HG03575 (cell line): ENCODE measurements at regions not wholly inside any gene's neighbourhood (a gene's known extent, or its start where the extent isn't known, plus 50 kb on each side); places are given as distances from the start of the nearest gene placed in this dataset.
A peak's percentile ranks its signal among the peaks of the same experiment; 100 is the strongest.

Source experiments
- ATAC-seq: cut with Tn5 transposase; IDR thresholded peaks from one replicate; pipeline ENCODE4 v1.9.1; 2021; ENCODE audit not compliant: unreplicated experiment, insufficient number of reproducible peaks, low FRiP score; ENCODE audit errors: extremely low read depth

DNA sequence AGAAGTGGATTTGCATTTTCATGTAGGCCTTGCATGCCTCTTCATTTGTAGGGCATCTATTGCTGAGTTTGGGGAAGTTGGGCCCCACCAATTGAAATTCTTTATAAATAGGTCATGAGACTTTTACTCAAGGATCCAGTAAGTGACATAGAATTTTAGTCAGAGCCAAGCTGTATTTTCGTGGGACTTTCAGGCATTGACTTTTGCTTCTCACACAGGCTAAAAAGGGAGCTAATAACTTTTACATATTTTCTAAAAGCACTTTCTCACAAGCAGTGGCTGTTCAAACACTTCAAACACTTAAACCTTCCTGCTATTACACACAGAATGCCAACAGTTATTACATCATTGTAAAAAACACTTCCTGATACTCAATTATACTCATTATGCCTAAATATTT is 260.5 kb downstream of the MSRB3 start:
- no peak for ATAC-seq

DNA sequence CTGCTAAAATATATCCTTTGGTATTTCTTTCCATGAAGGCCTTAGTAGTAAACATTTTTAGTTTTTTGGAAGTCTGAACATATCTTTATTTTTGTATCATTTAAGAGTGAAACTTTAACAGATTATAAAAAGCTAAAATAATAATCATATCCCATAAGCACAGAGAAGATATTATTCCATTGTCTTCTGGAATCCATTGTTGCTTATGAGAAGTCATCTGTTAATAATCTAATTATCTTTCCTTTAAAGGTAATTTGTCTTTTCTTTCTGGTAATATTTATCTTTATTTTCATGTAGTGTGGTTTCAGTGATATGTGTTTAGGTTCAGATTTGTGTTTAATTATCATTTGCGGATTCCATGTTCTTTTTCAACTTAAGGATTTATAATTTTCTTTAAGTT is 261.7 kb downstream of the MSRB3 start:
- ATAC-seq: no peak

DNA sequence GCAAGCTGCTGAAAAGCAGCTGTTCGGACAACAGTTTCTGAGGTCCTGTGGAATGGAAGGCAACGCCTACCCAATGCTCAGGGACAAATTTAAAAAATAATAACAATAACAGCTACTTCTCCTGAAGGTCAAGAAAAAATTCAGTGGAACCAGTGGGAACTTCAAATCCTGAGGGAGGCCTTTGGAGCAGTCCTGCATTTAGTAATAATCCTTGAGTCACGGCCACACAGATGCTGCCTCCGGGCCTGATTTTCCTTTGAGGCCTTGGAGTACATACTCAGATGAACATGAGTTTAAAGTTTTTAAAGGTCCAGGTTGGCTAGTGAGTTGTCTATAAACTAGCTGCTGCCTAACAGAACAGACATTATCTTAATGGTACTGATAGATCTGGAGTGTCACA is 268.0 kb downstream of the MSRB3 start:
- ATAC-seq: no peak

DNA sequence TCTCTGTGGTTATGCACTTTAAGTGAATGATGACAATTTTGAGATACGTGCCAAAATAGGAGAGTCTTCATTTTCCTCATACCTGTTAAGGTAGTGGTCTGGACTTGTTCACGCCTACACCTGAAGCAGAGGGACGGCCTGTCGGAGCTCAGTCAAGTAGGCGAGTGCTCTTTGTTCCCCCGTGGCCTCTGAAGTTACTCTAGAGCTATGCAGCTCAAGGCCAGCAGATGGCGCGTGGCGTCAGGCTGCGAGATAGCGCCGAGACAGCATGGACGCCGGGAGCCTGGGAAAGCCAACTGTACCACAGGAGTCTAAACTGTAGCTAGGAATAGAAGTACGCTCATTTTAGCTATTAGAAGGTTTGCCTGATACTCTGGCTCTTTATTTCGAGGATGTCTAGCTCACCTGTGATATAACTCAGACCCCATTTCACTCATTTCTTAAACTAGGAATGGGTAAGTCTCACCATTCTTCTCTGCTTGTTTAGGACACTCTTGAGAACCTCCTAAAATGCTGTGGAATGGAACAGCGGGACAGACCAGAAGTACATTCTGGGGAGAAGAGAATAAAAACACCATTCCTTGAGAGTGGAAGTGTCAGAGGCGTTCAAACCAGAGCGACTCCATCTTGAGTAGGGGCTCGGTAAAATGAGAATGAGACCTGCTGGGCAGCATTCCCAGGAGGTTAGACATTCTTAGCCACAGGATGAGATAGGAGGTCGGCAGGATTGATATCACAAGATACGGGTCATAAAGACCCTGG is 267.4 kb upstream of the HMGA2 start:
- peak; percentile 79 for ATAC-seq

DNA sequence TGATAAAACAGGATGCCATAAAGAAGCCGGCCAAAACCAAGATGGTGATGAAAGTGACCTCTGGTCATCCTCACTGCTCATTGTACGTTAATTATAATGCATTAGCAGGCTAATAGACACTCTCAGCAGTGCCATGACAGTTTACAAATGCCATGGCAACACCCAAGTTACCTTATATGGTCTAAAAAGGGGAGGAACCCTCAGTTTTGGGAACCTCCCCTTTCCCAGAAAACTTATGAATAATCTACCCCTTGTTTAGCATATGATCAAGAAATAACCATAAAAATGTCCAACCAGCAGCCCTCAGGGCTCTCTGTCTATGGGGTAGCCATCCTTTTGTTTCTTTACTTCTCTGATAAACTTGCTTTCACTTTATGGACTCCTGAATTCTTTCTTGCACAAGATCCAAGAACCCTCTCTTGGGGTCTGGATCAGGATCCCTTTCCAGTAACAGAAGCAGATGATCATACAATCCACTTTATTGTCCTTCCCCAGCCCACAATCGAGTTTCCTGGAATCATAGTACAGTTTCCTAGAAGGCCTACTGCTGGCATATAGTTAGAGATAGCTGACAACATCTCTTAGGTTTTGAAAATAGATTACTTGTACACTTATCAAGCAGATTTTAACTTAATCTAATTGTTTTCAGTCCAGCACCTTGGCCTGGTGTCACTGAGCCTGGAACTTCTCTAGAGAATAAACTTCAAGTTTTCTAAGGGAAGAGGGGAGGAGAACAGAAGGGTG is 266.7 kb upstream of the HMGA2 start:
- ATAC-seq: no peak

DNA sequence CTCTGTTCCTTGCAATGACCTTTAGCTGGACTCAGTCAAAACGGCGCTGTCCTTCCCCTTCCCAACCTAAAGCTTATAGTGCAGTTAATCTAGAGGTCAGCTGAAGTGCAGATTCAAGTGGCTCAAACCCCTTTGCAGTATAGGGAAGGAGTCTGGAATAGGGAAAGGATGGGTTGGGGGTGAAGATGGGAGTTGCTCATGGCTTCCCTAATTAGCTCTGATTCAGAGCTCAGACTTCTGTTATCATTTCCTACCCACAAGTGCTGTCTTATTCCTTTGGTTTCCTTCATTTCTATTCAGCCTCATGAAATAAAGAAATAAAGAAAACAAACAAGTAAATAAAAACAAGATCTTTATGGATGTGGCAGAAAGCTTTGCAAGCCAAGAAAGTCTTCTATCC is 264.0 kb upstream of the HMGA2 start:
- no peak for ATAC-seq

DNA sequence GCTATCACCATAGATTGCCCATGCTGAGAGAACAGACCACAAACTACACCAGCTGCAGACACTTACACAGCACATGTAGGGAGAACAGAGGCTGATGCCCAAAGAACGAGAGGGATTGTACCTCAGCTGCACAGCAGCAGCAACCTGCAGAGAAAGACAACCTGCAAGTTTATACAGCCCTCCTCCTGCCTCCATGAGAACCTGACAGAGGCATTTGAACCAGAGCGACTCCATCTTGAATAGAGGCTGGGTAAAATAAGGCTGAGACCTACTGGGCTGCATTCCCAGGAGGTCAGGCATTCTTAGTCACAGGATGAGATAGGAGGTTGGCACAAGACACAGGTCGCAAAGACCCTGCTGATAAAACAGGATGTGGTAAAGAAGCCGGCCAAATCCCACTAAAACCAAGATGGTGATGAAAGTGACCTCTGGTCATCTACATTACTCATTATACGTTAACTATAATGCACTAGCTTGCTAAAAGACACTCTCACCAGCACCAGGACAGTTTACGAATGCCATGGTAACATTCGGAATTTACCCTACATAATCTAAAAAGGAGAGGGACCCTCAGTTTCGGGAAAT is 262.4 kb upstream of the HMGA2 start:
- ATAC-seq: no peak

DNA sequence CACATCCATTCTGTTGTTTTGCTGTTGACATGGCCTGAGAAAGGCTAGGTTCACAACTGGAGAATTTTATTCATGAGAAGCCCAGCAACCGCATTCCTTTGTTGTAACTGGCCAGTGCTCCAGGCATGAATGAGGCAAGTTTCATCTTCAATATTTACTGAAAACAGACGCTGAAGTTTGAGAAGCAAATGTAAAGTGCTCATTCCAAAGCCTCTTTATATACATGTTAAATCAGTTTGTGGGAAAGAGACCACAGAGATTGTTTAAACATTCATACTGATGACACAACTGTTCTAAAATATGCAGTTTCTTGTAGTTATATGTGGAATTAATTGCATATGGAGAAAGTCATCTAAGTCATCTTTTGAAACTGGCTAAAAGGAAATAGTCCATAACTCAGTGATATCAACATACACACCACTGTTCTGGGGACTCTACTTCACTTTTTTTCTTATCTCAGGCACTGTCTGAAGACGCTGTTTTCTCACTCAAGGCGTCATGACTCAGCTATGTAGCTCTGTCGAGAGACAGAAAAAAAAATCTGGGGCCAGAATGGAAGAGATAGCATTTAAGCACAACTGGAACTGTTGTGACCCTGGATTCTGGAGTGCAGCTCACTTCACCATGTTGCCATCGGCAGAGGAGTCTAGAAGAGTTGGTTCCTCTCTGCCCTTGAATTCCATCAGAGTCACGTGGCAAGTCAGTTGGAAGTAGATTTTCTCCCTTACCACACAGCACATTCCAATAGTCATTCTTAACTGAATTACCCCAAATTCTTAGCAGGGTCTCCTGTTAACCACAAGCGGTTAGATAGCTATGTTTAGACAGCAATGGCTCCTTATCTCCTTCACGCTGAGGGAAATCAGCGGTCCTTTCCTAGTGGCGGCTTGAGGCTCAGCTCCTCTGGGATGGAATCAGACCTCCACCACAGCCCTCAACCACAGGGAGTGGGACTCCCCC is 258.4 kb upstream of the HMGA2 start:
- ATAC-seq: no peak

DNA sequence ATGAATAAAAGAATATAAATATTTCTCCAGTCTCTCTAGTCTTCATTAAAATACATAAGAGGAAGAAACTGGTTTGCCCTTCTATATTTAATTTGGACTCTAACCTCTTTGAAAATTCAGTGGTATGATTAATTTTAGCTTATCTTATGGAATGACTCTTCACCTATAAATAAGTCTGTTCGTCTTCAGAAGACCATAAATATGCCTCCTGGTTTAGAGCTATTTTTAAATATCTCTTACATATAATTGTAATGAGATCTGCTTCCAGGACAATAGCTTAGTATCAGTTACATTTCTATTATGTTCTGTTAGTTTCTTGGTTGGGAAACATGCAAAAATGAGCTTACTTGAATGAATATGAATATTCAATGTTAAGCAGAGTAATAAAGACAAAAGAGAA is 257.5 kb upstream of the HMGA2 start:
- no peak for ATAC-seq

DNA sequence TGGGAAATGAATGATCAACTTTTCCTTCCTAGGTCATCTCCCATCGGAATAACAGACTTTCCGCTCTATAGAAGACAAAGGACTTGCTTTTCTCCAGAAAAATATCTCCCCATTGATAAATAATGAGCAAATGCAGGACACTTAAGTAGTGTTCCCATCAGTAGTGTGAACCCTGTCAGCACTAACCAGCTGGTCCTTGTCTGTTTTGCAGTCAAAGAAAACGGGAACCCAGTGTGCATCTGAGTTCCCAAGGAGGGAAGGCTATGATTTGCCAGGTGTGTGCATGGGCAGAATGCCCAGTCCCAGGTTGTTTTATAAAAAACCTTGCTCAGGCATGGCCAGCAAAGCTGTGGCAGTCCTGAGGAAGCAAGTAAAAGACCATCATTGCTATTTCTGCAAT is 256.5 kb upstream of the HMGA2 start:
- no peak for ATAC-seq

DNA sequence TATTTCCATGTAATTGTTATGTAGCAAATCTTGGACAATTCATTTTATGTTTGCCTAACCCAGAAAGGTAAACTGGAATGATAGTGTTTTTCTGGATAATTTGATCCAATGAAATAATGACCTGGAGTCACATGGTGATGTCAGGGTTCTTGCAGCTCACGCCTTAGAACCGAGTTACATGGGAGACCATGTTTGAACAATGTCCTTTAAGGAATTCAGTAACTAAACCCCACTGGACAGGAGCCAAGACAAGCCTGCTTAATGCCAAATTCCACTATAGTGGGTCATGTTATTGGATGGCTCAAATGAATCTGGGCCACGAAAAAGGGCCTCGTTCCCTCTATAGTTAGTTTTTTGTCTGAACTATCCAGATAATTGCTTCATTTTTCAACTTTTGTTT is 255.8 kb upstream of the HMGA2 start:
- ATAC-seq: no peak

DNA sequence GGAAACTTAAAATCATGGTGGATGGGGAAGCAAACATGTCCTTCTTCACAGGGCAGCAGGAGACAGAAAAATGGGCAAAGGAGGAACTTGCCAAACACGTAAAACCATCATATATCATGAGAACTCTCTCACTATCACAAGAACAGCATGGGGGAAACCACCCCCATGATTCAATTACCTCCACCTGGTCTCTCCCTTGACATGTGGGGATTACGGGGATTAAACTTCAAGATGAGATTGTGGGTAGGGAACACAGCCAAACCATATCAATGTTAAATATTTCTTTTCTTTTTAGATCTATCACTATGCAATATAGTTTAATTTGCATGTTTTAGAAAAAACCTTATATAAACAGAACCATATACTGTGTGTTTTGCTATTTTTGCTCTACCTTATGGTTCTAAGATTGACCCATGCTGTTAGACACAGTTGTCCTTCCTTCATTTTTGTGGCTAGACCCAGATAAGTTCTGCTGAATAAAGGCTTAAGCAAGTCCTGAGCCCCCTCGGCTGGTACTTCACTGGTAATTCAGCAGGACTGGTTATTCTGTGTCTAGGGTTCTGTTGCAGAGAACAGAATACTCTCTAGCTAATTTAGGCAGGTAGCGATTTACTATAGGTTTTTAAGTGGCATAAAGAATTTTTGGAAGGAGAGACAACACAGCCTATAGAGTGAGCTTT is 253.7 kb upstream of the HMGA2 start:
- ATAC-seq: no peak

DNA sequence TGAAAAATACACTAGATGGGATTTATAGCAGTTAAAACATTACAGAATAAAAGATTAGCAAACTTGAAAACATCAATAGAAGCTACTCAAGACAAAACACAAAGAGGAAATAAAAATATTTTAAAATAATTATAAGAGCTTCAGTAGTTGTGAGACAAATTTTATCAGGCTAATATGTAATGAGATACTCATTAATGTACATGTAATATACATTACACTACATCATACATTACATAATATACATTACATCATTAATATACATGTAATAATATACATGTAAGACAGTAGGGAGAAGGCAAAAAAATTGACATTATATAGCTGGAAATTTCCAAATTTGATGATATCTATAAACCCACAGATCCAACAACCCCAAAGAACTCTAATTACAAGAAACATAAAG is 249.4 kb upstream of the HMGA2 start:
- no peak for ATAC-seq

DNA sequence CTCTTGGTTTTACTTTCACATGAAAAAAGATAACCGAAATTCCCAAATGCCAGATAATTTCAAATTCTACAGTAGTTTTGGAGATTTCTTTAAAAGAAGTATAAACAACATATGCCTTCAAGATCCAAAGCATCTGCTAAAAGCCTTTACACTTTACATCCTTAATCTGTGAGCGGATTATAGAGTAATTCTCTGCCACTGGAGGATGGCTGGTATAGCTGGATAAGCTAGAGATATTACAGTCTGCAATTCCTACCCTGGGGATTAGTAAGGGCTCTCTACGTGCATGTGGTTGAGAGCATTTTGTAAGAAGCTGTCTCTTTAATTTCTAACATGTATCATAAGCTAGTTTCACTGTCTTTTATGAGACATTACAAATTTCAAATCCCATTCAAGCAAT is 240.3 kb upstream of the HMGA2 start:
- no peak for ATAC-seq

DNA sequence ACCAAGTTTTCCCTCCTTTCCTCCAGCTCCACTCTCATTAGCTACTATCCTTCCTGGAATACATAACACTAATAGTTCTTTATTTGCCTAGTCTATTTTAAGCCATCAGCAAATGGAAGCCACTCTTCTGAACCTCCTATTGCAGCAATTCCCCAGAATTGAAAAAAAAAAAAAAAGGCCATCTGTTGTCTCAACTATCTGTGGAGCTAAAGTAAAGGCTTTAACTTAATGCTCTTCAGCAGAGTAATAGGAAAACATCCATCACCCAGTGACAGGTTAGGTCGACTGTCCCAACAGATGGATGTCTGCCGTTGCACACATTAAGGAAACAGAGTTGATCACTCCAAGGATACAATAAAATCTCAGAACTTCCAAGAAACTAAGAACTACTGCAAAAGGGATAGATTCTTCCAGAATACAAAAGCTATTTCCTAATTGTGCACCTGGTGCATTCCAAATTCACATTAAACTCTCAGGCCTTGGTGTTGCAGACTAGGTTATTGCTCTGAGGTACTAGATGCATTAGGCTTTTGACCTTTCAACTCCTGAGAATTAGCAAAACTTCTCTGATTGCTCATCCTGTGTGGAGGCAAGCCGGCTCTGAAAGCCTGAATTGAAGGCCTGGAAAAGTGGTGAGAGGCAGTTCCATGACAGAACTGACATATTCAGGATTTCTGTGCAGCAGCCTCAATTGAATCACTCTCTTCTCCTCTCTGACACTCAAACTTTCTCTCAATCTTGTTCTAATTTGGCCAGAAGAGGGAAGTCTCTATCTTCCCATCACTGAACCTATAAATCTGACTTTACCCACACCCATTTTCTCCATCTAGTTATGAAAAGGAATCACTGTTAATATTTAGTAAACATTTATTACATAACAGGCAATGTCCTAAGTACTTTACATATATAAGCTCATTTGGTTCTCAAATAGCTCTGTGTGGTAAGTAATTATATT is 238.4 kb upstream of the HMGA2 start:
- ATAC-seq: no peak

DNA sequence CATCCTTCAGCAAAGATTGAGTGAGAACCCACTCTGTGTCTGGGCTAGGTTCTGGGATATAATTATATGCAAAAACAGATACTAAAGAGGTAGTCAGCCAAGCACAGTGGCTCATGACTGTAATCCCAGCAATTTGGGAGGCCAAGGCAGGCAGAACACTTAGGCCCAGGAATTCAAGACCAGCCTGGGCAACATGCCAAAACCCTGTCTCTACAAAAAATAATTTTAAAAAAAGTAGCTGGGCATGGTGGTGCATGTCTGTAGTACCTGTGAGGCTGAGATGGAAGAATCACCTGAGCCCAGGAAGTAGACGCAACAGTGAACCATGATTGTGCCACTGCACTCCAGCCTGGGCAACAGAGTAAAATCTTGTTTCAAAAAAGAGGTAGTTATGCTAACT is 237.5 kb upstream of the HMGA2 start:
- no peak for ATAC-seq

DNA sequence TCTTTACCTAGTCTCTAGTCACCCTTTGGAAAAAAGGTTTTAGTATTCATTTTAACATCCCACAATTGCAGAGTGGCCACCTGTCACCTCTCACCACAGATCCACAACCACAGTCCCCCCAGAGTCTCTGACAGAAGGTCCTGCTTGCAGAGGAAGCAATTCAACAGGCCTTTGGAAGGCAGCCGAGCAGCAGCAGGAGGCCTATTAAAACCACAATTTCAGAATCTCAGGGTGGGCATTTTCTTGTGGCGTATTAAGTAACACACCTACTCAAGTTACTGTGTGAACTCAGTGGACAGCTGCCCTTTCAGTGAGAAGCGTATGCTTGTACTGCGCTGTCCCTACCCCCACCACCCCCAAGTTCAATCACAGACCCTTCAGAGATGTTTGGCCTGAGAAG is 234.0 kb upstream of the HMGA2 start:
- no peak for ATAC-seq

DNA sequence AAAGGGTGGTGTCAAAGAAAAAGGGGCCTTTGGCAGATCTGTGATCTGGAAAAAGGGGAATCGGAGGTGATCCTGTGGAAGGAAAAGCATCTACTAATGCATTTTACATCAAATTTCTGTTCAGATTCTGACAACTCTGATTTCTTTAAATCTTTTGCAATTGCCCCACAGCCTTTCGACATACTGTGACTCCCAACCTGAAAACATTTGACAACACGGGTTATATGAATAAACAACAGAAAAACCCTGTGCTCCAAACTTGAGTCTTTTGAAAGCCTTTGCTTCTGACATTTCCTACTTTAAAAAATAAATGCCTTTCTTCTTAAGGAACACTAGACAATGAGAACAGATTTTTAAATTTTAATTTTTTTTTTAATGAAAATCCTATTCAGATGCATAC is 231.9 kb upstream of the HMGA2 start:
- ATAC-seq: no peak
